Activated CD8-positive, alpha-beta T cell treated with anti-CD3 and anti-CD28 coated beads for 36 hours (primary cell): ENCODE measurements at regions not wholly inside any gene's neighbourhood (a gene's known extent, or its start where the extent isn't known, plus 50 kb on each side); places are given as distances from the start of the nearest gene placed in this dataset.

Experiments used
- ATAC-seq: fragments of 200-7000 bp; cut with Tn5 transposase; one replicate; pipeline ENCODE4 v1.10.0; 2021; ENCODE audit warnings: mild to moderate bottlenecking, moderate library complexity
- CTCF ChIA-PET: fragments of 350-600 bp; sonication (Branson Sonifier 250); formaldehyde crosslinking; loops from one replicate; lab custom pipeline; 2021; ENCODE audit warnings: antibody characterized with exemption; lab: Charles Lee
- POLR2A ChIA-PET: fragments of 350-600 bp; sonication (Branson Sonifier 250); formaldehyde crosslinking; loops from one replicate; lab custom pipeline; 2021; ENCODE audit warnings: antibody characterized with exemption; lab: Charles Lee
- DNase-seq: peaks from one replicate; pipeline ENCODE4 v3.0.0-alpha.2; 2020
- H3K27ac Mint-ChIP-seq: one replicate; pipeline ENCODE4 v1.8.0; 2021; ENCODE audit warnings: mild to moderate bottlenecking, mixed read lengths
- H3K27me3 Mint-ChIP-seq: one replicate; pipeline ENCODE4 v1.8.0; 2021; ENCODE audit warnings: mixed read lengths
- H3K36me3 Mint-ChIP-seq: one replicate; pipeline ENCODE4 v1.8.0; 2021; ENCODE audit warnings: low read depth, mixed read lengths
- H3K4me1 Mint-ChIP-seq: one replicate; pipeline ENCODE4 v1.8.0; 2021; ENCODE audit warnings: low read depth, mixed read lengths
- H3K4me3 Mint-ChIP-seq: one replicate; pipeline ENCODE4 v1.8.0; 2021; ENCODE audit warnings: mild to moderate bottlenecking, moderate library complexity, mixed read lengths
- H3K9me3 Mint-ChIP-seq: one replicate; pipeline ENCODE4 v1.8.0; 2021; ENCODE audit warnings: mixed read lengths
- intact Hi-C: fragments of 100-400 bp; cut with micrococcal nuclease; formaldehyde crosslinking; loops from one replicate; pipeline ENCODE4 v1.10.0; 2022
- TF ChIP-seq, protein P1 (sequence below): fragments of 200-600 bp; IDR thresholded peaks from one replicate; pipeline ENCODE4 v1.8.0; 2022; ENCODE audit warnings: antibody characterized with exemption, mild to moderate bottlenecking

DNA sequence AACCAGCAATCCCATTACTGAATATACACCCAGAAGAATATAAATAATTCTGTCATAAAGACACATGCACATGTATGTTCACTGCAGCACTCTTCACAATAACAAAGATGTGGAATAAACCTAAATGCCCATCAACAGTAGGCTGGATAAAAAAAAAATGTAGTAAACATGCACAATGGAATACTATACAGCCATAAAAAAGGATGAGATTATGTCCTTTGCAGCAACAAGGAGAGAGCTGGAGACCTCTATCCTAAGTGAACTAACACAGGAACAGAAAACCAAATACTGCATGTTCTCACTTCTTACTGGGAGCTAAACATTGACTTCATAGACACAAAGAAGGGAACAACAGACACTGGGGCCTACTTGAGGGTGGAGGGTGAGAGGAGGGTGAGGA lies 2067.7 kb downstream of the ARAP2 start:
- no peak overlapping the region for H3K27ac Mint-ChIP-seq
- H3K4me3 Mint-ChIP-seq: no peak overlapping the region
- ChIA-PET POLR2A (no interaction called here), CTCF (no interaction called here)
- DNase-seq (no peak), ATAC-seq (no peak)
- H3K9me3 Mint-ChIP-seq: peaks cover 11% of the 10 kb centered on the region
- H3K36me3 Mint-ChIP-seq: no peaks in the 10 kb centered on the region
- H3K4me1 Mint-ChIP-seq: no peaks in the 10 kb centered on the region
- TF ChIP-seq, protein P1, sequence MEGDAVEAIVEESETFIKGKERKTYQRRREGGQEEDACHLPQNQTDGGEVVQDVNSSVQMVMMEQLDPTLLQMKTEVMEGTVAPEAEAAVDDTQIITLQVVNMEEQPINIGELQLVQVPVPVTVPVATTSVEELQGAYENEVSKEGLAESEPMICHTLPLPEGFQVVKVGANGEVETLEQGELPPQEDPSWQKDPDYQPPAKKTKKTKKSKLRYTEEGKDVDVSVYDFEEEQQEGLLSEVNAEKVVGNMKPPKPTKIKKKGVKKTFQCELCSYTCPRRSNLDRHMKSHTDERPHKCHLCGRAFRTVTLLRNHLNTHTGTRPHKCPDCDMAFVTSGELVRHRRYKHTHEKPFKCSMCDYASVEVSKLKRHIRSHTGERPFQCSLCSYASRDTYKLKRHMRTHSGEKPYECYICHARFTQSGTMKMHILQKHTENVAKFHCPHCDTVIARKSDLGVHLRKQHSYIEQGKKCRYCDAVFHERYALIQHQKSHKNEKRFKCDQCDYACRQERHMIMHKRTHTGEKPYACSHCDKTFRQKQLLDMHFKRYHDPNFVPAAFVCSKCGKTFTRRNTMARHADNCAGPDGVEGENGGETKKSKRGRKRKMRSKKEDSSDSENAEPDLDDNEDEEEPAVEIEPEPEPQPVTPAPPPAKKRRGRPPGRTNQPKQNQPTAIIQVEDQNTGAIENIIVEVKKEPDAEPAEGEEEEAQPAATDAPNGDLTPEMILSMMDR: no peak
- H3K27me3 Mint-ChIP-seq: no peaks in the 10 kb centered on the region
- intact Hi-C loops: no loop called here

DNA sequence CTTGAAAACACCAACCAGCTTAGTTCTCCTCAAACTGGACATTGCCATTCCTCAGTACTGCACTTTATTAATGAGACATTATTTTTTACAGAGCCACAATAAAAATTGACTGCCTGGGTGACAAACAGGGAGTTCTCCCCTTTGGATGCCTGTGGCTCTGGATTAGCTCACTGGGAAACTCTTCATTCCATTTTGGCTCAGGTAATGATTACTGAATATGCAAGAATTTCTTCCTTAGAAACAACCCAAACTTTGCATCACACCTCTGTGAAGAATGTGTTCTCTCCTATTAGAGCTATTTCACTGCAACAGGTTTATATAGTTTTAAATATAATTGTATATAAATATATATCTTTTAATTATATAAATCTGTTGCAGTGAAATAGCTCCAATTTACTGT lies 2065.8 kb downstream of the ARAP2 start:
- no peaks in the 10 kb centered on the region for H3K4me1 Mint-ChIP-seq
- no peak for DNase-seq
- ATAC-seq: no peak
- no peaks in the 10 kb centered on the region for H3K27me3 Mint-ChIP-seq
- no peak overlapping the region for H3K27ac Mint-ChIP-seq
- ChIA-PET POLR2A (no interaction called here), CTCF (no interaction called here)
- intact Hi-C loops: no loop called here
- H3K4me3 Mint-ChIP-seq: no peak overlapping the region
- peaks cover 12% of the 10 kb centered on the region for H3K9me3 Mint-ChIP-seq
- TF ChIP-seq, protein P1: no peak
- no peaks in the 10 kb centered on the region for H3K36me3 Mint-ChIP-seq

DNA sequence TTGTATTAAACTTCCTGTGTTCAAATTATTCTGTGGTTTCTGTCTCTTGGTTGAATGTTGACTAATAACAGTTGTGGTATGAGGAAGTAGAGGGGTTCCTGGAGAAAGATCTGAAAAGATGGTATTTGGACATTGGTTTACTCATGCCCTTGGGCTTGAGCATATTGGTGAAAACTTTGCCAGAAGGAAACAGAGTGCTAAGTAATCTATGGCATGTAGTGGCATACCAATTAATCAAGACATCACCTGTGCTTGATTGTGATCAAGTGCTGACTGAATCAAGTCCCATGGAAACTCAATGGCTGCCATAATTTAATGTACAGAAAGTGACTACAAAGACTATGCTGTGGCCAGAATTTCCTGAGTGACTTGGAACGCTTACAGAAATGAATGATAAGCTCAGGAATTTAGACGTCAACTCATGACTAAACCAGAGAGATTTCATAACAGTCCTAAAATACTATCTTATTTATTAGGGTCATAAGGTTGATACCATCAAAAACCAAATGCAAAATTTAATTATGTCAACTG lies 2062.9 kb downstream of the ARAP2 start:
- H3K27ac Mint-ChIP-seq: no peak overlapping the region
- no peaks in the 10 kb centered on the region for H3K4me1 Mint-ChIP-seq
- H3K4me3 Mint-ChIP-seq: no peak overlapping the region
- DNase-seq (no peak), ATAC-seq (no peak)
- POLR2A ChIA-PET: no interaction called here
- TF ChIP-seq, protein P1: no peak
- no peaks in the 10 kb centered on the region for H3K36me3 Mint-ChIP-seq
- peaks cover 7% of the 10 kb centered on the region for H3K9me3 Mint-ChIP-seq
- CTCF ChIA-PET: no interaction called here
- intact Hi-C loops: no loop called here
- no peaks in the 10 kb centered on the region for H3K27me3 Mint-ChIP-seq

DNA sequence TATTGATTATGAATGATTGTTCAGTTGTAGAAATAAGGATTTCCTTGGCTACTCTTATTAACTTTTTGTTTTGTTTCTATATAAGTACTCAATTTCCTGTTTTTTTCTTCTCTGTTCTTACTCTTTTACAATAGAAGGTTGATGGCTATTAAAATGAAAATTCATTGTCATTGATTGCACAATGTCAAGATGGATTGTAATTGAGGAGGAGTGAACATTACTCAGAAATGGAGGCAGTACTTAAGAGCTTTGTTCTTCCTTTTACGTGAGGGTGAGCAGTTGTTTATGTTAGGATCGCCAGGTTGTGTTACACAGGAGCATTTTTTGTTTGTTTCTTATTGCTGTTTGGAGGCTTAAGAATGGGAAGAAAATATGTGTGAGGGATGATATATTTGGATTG lies 2062.4 kb downstream of the ARAP2 start:
- intact Hi-C loops: no loop called here
- no peaks in the 10 kb centered on the region for H3K36me3 Mint-ChIP-seq
- H3K27ac Mint-ChIP-seq: no peak overlapping the region
- no peak for DNase-seq
- ChIA-PET CTCF (no interaction called here), POLR2A (no interaction called here)
- peaks cover 7% of the 10 kb centered on the region for H3K9me3 Mint-ChIP-seq
- TF ChIP-seq, protein P1: no peak
- H3K27me3 Mint-ChIP-seq: no peaks in the 10 kb centered on the region
- ATAC-seq: no peak
- H3K4me3 Mint-ChIP-seq: no peak overlapping the region
- H3K4me1 Mint-ChIP-seq: no peaks in the 10 kb centered on the region

DNA sequence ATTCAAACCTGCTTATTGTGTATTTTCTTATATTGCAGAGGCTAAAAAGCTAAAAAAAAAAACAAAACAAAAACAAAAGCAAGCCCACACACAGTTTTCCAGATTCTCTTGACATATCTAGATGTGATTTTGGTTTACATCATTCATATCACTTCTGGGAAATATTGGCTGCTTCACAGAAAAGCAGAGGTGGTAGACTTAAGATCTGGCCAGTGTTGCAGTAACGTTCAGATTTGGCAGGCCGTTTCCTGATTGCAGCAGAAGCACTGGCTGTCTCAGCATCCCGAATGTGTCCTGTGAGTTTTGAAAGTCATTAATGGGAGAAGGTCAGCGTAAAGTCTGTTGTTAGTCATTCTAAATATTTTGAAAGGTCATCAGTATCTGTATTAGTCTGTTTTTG lies 2062.0 kb downstream of the ARAP2 start:
- no peaks in the 10 kb centered on the region for H3K4me1 Mint-ChIP-seq
- DNase-seq (no peak), ATAC-seq (no peak)
- H3K36me3 Mint-ChIP-seq: no peaks in the 10 kb centered on the region
- CTCF ChIA-PET: no interaction called here
- no peak overlapping the region for H3K4me3 Mint-ChIP-seq
- peaks cover 7% of the 10 kb centered on the region for H3K9me3 Mint-ChIP-seq
- intact Hi-C loops: no loop called here
- TF ChIP-seq, protein P1: no peak
- H3K27me3 Mint-ChIP-seq: no peaks in the 10 kb centered on the region
- POLR2A ChIA-PET: no interaction called here
- no peak overlapping the region for H3K27ac Mint-ChIP-seq
